Renal cortex interstitium (tissue), 11 donors: ENCODE measurements at regions not wholly inside any gene's neighbourhood (a gene's known extent, or its start where the extent isn't known, plus 50 kb on each side); places are given as distances from the start of the nearest gene placed in this dataset.
"Not testable (repeated sequence)": the region's sequence is repeated elsewhere in the genome, so short reads cannot be mapped to it uniquely, and the experiment has no call there.

Experiments used
- DNase-seq, 11 donors: peaks; one replicate each; pipeline ENCODE4 v3.0.0-alpha.2; 2013; ENCODE audit warnings: low read depth in 9 of 11, low spot score in 4 of 11; ENCODE audit errors: extremely low read depth in 1 of 11

- no peak for DNase-seq
Observed at GRCh38 chr4:11704186-11704830, 275.6 kb upstream of the HS3ST1 start.

DNA sequence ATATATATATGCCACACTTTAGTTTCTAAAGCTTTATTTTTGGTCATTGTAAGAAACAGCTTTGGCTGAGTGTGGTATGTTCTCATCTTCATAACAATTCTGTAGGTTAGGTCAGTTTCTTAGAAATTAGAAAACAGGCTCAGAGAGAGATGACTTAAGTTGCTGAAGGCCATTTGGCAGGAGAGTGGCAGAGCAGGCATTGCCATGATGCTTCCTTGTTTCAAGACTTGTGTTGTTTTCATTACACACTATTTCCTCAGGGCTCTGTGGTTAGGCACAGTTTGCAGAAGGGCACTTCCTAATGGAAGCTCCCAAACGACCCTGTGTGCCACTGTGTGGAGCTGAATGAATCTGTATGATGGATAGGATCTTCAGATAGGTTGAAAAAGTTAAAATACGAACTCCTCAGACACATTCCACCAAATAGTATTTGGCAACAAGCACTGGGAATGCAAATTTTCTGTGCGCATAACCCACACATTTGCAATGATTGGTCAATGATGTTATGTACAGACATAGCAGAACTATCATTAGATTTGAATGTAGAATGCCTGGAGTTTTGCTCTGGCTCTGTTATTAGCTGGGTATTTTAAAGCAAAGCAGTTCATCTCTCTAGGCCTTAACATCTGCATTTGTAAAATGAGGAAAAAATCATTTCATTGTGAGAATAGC lies 274.3 kb upstream of the HS3ST1 start:
- DNase-seq: no peak

DNA sequence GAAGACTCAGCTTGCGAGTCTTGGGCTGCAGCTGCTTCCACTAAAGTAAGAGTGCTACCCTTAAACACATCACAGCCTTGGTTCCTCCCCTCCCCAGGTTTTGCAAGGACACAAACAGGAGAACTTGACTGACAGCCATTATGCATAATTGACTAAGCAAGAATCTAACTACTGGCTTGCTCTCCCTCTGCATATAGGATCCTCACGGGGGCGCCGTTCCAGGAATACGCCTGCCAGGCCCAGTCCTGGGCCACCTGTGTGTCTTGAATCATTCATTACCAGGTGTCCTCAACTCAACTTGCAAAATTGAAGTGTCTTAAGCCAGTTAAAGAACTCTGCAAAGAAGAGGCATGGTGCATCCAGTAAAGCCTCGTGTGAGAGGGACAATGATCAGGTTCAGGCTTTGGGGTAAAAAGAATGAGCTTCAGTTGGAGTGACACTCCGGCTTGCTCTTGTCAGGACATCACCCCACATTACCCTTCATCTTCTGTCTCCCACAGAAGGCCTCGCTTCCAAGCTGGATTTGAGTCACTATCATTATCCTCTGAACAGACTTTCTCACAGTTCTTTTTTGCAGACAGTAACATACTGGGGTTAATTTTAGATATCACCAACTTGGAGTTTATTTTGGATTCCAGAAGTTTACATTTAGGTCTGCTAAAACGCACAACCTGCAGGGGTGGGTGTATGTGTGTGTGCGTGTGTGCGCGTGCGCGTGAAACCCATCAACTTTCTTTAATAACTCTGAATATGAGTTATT lies 273.5 kb upstream of the HS3ST1 start:
- DNase-seq: no peak

DNA sequence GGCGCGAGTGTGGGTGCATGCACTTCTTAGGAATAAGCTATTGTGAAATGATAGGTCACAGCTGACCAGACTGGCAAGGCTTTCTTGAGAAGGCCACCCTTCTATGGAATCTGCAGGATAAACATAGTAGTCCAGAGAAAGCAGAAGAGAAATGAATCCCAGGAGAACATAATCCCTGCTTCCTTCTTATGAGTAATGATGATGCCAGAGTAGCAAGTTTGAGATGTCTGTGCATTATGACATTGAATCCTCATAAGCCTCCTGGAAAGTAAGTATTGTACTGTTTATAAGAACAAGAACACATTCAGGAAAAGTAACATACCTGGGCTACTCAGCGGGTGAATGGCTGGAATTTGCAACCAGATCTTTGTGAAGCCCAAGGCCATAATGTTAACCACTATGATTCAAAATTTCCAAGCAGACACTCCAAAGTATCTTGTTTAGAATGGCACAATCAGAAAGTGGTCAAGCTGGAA lies 272.1 kb upstream of the HS3ST1 start:
- no peak for DNase-seq

GRCh38 chr4:11698846-11699590 lies 270.3 kb upstream of the HS3ST1 start:
- no peak for DNase-seq

- no peak for DNase-seq
Observed at GRCh38 chr4:11698033-11698432, 269.3 kb upstream of the HS3ST1 start.

DNA sequence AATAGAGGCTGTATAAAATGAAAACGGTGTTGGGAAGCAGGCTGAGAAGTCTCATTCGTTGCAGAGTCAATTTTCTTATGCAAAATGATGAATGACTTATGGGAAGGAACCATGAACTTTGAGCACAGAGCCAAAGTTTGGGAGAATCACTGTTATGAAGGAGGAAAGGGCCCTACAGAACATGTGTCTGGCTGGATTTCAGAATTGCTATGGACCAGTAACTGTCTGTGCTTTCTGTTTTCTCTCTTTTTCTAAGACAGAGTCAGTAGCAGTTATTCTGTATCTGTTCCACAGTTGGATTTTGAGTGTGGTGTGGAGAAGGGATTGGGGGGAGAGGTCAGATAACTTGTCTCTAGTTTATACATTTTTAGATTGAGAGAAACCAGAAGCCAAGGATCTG lies 265.0 kb upstream of the HS3ST1 start:
- DNase-seq: no peak

DNA sequence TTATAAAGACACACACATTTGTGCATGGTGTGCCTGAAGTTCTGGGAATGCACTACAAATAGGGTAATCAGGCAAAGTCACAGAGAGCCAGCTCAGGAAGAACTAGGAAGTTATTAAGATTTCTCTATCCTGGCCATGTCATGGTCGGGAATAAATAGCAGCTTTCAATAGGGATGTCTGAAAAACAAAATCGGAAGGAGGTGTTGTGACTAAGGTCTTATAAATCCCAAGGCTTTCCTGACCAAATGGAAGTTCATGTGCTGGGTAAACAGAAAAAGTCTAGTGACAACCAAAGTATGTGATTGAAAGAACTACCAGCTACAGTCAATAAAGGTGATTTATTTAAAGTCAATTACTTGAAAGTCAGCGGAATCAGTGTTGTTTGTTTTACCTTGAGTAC lies 262.5 kb upstream of the HS3ST1 start:
- DNase-seq: no peak

- DNase-seq: no peak
Observed at GRCh38 chr4:11687727-11688126, 259.0 kb upstream of the HS3ST1 start.

GRCh38 chr4:11685481-11685880 lies 256.8 kb upstream of the HS3ST1 start:
- no peak for DNase-seq

DNA sequence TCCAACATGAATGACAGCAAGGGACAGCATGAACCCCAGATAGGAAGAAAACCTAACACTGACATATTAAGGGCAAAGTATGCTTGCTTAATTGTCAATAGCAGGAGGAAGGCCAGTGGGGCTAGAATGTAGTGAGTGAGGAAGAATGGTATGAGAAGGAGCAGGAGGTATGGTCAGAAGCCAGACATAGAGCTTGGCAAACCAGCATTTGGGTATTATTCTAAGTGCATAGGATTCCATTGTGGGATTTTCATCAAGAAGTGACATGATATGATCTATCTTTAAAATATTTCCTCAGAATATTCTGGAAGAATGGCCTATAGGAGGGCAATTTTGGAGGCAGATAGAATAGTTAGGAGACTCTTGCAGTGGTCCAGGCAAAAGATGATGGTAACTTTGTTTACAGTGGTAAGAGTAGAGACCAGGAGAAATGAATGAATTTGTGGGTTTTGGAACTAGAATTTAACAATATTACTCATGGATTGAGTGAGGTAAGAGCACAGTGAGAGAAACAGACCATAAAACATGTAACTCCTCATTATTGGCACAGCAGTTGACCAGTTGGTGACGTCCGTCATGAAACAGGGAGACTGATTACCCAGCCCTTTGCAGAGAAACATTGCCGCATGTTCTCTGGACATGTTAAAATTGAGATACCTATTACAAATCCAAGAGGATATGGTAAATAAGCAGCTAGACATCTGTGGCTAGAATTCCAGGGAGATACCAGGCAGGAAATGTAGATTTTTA lies 246.5 kb upstream of the HS3ST1 start:
- DNase-seq: no peak

- no peak for DNase-seq
Observed at GRCh38 chr4:11670304-11670703, 241.6 kb upstream of the HS3ST1 start.

GRCh38 chr4:11669156-11669555 lies 240.5 kb upstream of the HS3ST1 start:
- DNase-seq: no peak

GRCh38 chr4:11663114-11663513 lies 234.4 kb upstream of the HS3ST1 start:
- no peak for DNase-seq

GRCh38 chr4:11650801-11651596 lies 222.3 kb upstream of the HS3ST1 start:
- peak in 6 of 11 donors; percentile 3 to 26 (median 20) for DNase-seq

GRCh38 chr4:11647433-11647832 lies 218.7 kb upstream of the HS3ST1 start:
- DNase-seq: no peak

GRCh38 chr4:11643081-11643480 lies 214.4 kb upstream of the HS3ST1 start:
- DNase-seq: not testable (repeated sequence)

GRCh38 chr4:11640584-11640983 lies 211.9 kb upstream of the HS3ST1 start:
- no peak for DNase-seq
